ENCODE measurements at regions not wholly inside any gene's neighbourhood (a gene's known extent, or its start where the extent isn't known, plus 50 kb on each side); places are given as distances from the start of the nearest gene placed in this dataset.

GRCh38 chr11:35076201-35077100 is 62.5 kb upstream of the CD44 start:
- no peak for TF ChIP-seq CTCF (conservative IDR thresholded peaks at IDR 0.05 in 1 of 2, IDR thresholded peaks at IDR 0.05 in 1 of 2; ENCODE audit: extremely low read depth in 1 of 2, insufficient read depth in 1 of 2, low read depth in 1 of 2, low read length in 2 of 2)
- TF ChIP-seq EZH2 (IDR thresholded peaks at IDR 0.05; ENCODE audit: borderline replicate concordance, low read length): no peak
